H1 (cell line): ENCODE measurements at regions not wholly inside any gene's neighbourhood (a gene's known extent, or its start where the extent isn't known, plus 50 kb on each side); places are given as distances from the start of the nearest gene placed in this dataset.

Source experiments
- CTCF ChIA-PET: fragments of 300-600 bp; sonication (Branson Sonifier 250); formaldehyde crosslinking; loops from one replicate; lab custom pipeline; 2021; ENCODE audit not compliant: partially characterized antibody; lab: Charles Lee
- POLR2A ChIA-PET: fragments of 300-600 bp; sonication (Branson Sonifier 250); formaldehyde crosslinking; loops from one replicate; lab custom pipeline; 2021; ENCODE audit warnings: inconsistent platforms; ENCODE audit not compliant: partially characterized antibody; lab: Charles Lee
- DNase-seq, 2 experiments: peaks; one replicate each; pipeline versions ENCODE4 v3.0.0 to v3.0.0-alpha.2; 2010 to 2022; ENCODE audit warnings: low spot score in 2 of 2, low read depth in 1 of 2, mixed read lengths in 1 of 2
- FAIRE-seq: peaks from 2 replicates; lab custom pipeline; 2011; peaks lifted over from hg19 to GRCh38; lab: Jason Lieb, UNC
- H2AFZ ChIP-seq: 2 replicates; pipeline ENCODE4 v1.8.1; 2012; ENCODE audit warnings: low read length, inconsistent platforms
- H2AK5ac ChIP-seq: 2 replicates; pipeline ENCODE4 v1.6.1; 2013; ENCODE audit warnings: low read depth, low read length
- H2BK120ac ChIP-seq: replicated peaks from 2 replicates; pipeline ENCODE3; 2013; ENCODE audit warnings: low read depth, low read length, inconsistent platforms
- H2BK12ac ChIP-seq: 2 replicates; pipeline ENCODE4 v1.6.1; 2013; ENCODE audit warnings: low read depth, low read length
- H2BK15ac ChIP-seq: 2 replicates; pipeline ENCODE4 v1.6.1; 2013; ENCODE audit warnings: low read length
- H2BK20ac ChIP-seq: 2 replicates; pipeline ENCODE4 v1.6.1; 2013; ENCODE audit warnings: low read length
- H2BK5ac ChIP-seq: 2 replicates; pipeline ENCODE4 v1.6.1; 2013; ENCODE audit warnings: low read depth, low read length
- H3K14ac ChIP-seq: 2 replicates; pipeline ENCODE4 v1.6.1; 2013; ENCODE audit warnings: inconsistent platforms; ENCODE audit not compliant: insufficient read length
- H3K18ac ChIP-seq: 2 replicates; pipeline ENCODE4 v1.6.1; 2013; ENCODE audit warnings: low read length; ENCODE audit errors: extremely low read depth
- H3K23ac ChIP-seq: 2 replicates; pipeline ENCODE4 v1.6.1; 2013; ENCODE audit warnings: inconsistent platforms; ENCODE audit not compliant: insufficient read length
- H3K23me2 ChIP-seq: 2 replicates; pipeline ENCODE4 v1.6.1; 2013; ENCODE audit warnings: low read depth, low read length
- H3K27ac ChIP-seq: 2 replicates; pipeline ENCODE4 v1.6.1; 2011; ENCODE audit warnings: low read depth, low read length, inconsistent platforms
- H3K27me3 ChIP-seq, 4 experiments: replicated peaks in 1 of 4; 1 replicate in 1 of 4; 2 replicates in 3 of 4; pipeline versions ENCODE4 v1.6.1 to v1.8.1; 2011 to 2013; ENCODE audit warnings: low read length in 3 of 4, mild to moderate bottlenecking in 3 of 4, inconsistent platforms in 2 of 4, mixed read lengths in 2 of 4, moderate library complexity in 1 of 4; ENCODE audit not compliant: control insufficient read depth in 3 of 4, insufficient read depth in 3 of 4; ENCODE audit errors: extremely low read depth in 1 of 4
- H3K36me3 ChIP-seq, 4 experiments: 2 replicates each; pipeline versions ENCODE4 v1.6.1 to v1.8.1; 2011 to 2013; ENCODE audit warnings: mild to moderate bottlenecking in 4 of 4, low read length in 3 of 4, moderate library complexity in 2 of 4, control low read depth in 1 of 4, inconsistent platforms in 1 of 4; ENCODE audit not compliant: insufficient read depth in 4 of 4, control insufficient read depth in 2 of 4
- H3K4ac ChIP-seq: replicated peaks from 2 replicates; pipeline ENCODE3; 2013; ENCODE audit warnings: low read length, low read depth, mixed read lengths, inconsistent platforms; ENCODE audit not compliant: insufficient read length
- H3K4me1 ChIP-seq, 4 experiments: replicated peaks in 1 of 4; 1 replicate in 1 of 4; 2 replicates in 3 of 4; pipeline versions ENCODE4 v1.6.1 to v1.8.1; 2011 to 2013; ENCODE audit warnings: low read length in 3 of 4, inconsistent platforms in 2 of 4, mixed read lengths in 1 of 4; ENCODE audit not compliant: insufficient read depth in 4 of 4, control insufficient read depth in 3 of 4
- H3K4me2 ChIP-seq, 2 experiments: 2 replicates each; pipeline versions ENCODE4 v1.6.1 to v1.8.1; 2011 to 2013; ENCODE audit warnings: low read depth in 2 of 2, low read length in 2 of 2, control low read depth in 1 of 2, inconsistent platforms in 1 of 2, mild to moderate bottlenecking in 1 of 2; ENCODE audit not compliant: insufficient read depth in 1 of 2
- H3K4me3 ChIP-seq, 4 experiments: fragments of 200-600, 300-600 bp in 1 of 4; sonication (generic), shearing (Covaris generic), sonication (Bioruptor Twin) in 1 of 4; 2 replicates each; pipeline versions ENCODE4 v1.5.1 to v1.8.1; 2011 to 2016; ENCODE audit warnings: low read length in 4 of 4, low read depth in 3 of 4, control low read depth in 2 of 4, inconsistent platforms in 2 of 4, mild to moderate bottlenecking in 2 of 4, mixed read lengths in 1 of 4, moderate library complexity in 1 of 4; ENCODE audit not compliant: insufficient read depth in 2 of 4; ENCODE audit errors: extremely low read depth in 1 of 4
- H3K56ac ChIP-seq: replicated peaks from 2 replicates; pipeline ENCODE3; 2013; ENCODE audit warnings: low read depth, mild to moderate bottlenecking, mixed read lengths, low read length, inconsistent platforms; ENCODE audit not compliant: insufficient read length
- H3K79me1 ChIP-seq: 2 replicates; pipeline ENCODE4 v1.6.1; 2013; ENCODE audit warnings: low read depth, low read length, control low read depth
- H3K79me2 ChIP-seq, 2 experiments: 2 replicates each; pipeline versions ENCODE4 v1.6.1 to v1.8.1; 2012 to 2013; ENCODE audit warnings: low read length in 2 of 2, mild to moderate bottlenecking in 2 of 2, inconsistent platforms in 1 of 2; ENCODE audit not compliant: insufficient read depth in 2 of 2, control insufficient read depth in 1 of 2
- H3K9ac ChIP-seq, 4 experiments: replicated peaks in 1 of 4; 1 replicate in 1 of 4; 2 replicates in 3 of 4; pipeline versions ENCODE4 v1.6.1 to v1.8.1; 2011 to 2013; ENCODE audit warnings: low read depth in 3 of 4, low read length in 3 of 4, control low read depth in 2 of 4, mild to moderate bottlenecking in 2 of 4, moderate library complexity in 2 of 4, inconsistent platforms in 1 of 4; ENCODE audit errors: extremely low read depth in 1 of 4
- H3K9me3 ChIP-seq, 2 experiments: 2 replicates each; pipeline versions ENCODE4 v1.6.1 to v1.8.1; 2012 to 2013; ENCODE audit warnings: mild to moderate bottlenecking in 2 of 2, moderate library complexity in 2 of 2, control low read depth in 1 of 2, inconsistent platforms in 1 of 2, low read depth in 1 of 2, low read length in 1 of 2, mixed read lengths in 1 of 2; ENCODE audit not compliant: insufficient read depth in 2 of 2
- H4K20me1 ChIP-seq, 2 experiments: replicated peaks in 1 of 2; 2 replicates each; pipeline versions ENCODE3 to v1.8.1; 2011 to 2013; ENCODE audit warnings: inconsistent platforms in 2 of 2, low read length in 2 of 2, mild to moderate bottlenecking in 1 of 2; ENCODE audit not compliant: insufficient read depth in 2 of 2, control insufficient read depth in 1 of 2
- H4K5ac ChIP-seq: 2 replicates; pipeline ENCODE4 v1.6.1; 2013; ENCODE audit warnings: low read length, low read depth, mixed read lengths, inconsistent platforms; ENCODE audit not compliant: insufficient read length
- H4K8ac ChIP-seq: 2 replicates; pipeline ENCODE4 v1.8.0; 2013; ENCODE audit warnings: mild to moderate bottlenecking, moderate library complexity, low read length, inconsistent platforms; ENCODE audit not compliant: insufficient read depth; ENCODE audit errors: extremely low read depth
- H4K91ac ChIP-seq: replicated peaks from 2 replicates; pipeline ENCODE3; 2013; ENCODE audit warnings: low read length, mixed read lengths, inconsistent platforms; ENCODE audit not compliant: insufficient read length
- EGR1 ChIP-seq: IDR thresholded peaks from 2 replicates; pipeline ENCODE4 v1.6.1; 2011; ENCODE audit warnings: low read depth, low read length, borderline replicate concordance
- RXRA ChIP-seq: IDR thresholded peaks from 2 replicates; pipeline ENCODE4 v1.6.1; 2011; ENCODE audit warnings: low read depth, mild to moderate bottlenecking, low read length, moderate library complexity; ENCODE audit not compliant: insufficient read depth
- WGBS, 2 experiments: shearing (Covaris generic) in 1 of 2; methylation state at CpG; one replicate each; pipeline versions ENCODE4 v1.1.6 to v1.1.7; 2013 to 2015; ENCODE audit warnings: low lambda C conversion rate in 2 of 2, mixed read lengths in 2 of 2, inconsistent platforms in 1 of 2, low coverage in 1 of 2, missing lambda C conversion rate in 1 of 2; ENCODE audit not compliant: insufficient replicate concordance in 2 of 2, insufficient coverage in 1 of 2, insufficient read length in 1 of 2; ENCODE audit errors: extremely low coverage in 1 of 2, missing lambda C conversion rate in 1 of 2; 5-methylcytosine and 5-hydroxymethylcytosine counted together

- Histone ChIP-seq H2BK5ac (no peak overlapping the region), H3K27me3 (peaks cover 0 to 8% (median 3%) of the 10 kb centered on the region in 4 experiments; a peak in 2 of 7 replicates), H3K4me3 (no peak overlapping the region), H2BK15ac (no peak overlapping the region), H3K79me2 (no peaks in the 10 kb centered on the region), H3K4me1 (peaks cover 6 to 13% (median 11%) of the 10 kb centered on the region in 4 experiments; a peak in 5 of 7 replicates), H4K8ac (no peak overlapping the region), H4K91ac (no peak overlapping the region), H4K5ac (no peak overlapping the region), H3K18ac (no peak overlapping the region), H3K36me3 (no peaks in the 10 kb centered on the region), H3K9ac (no peak overlapping the region), H4K20me1 (no peaks in the 10 kb centered on the region)
- no peak for DNase-seq
- 69% methylated on average over 10 of the region's 11 CpGs; no CpG with 5 or more reads in 1 of the 2 experiments for WGBS, 2 experiments
- TF ChIP-seq RXRA (no peak), EGR1 (no peak)
- TF ChIP-seq, all 59 proteins: peak for 0
- H2BK120ac ChIP-seq, result no peak overlapping the region
- H2AFZ ChIP-seq, result no peak overlapping the region
- H3K23me2 ChIP-seq, result no peaks in the 10 kb centered on the region
- CTCF ChIA-PET, result interaction anchor here (1.3 to 2.3 kb wide), 4 partner anchors 25 to 208 kb away, joined by 3 to 11 read pairs (median 4); no protein-coding TSS in a partner anchor
- no peak for FAIRE-seq
- no peak overlapping the region for H3K23ac ChIP-seq
- POLR2A ChIA-PET, result no interaction called here
- H3K14ac ChIP-seq, result no peak overlapping the region
- H3K79me1 ChIP-seq, result no peaks in the 10 kb centered on the region
- H2BK20ac ChIP-seq, result no peak overlapping the region
- no peak overlapping the region for H2AK5ac ChIP-seq
- H3K56ac ChIP-seq, result no peak overlapping the region
- H3K4me2 ChIP-seq, result peak overlapping the region; percentile 4 to 49; a peak in 3 of 4 replicates
- no peak overlapping the region for H2BK12ac ChIP-seq
- H3K9me3 ChIP-seq, result no peaks in the 10 kb centered on the region
- no peak overlapping the region for H3K4ac ChIP-seq
- H3K27ac ChIP-seq, result no peak overlapping the region
Observed at GRCh38 chr1:221227872-221228337, 348.7 kb downstream of the HLX start.
